HG03354 (cell line): ENCODE measurements at regions not wholly inside any gene's neighbourhood (a gene's known extent, or its start where the extent isn't known, plus 50 kb on each side); places are given as distances from the start of the nearest gene placed in this dataset.
"Not testable (repeated sequence)": the region's sequence is repeated elsewhere in the genome, so short reads cannot be mapped to it uniquely, and the experiment has no call there.

ENCODE experiments used
- ATAC-seq: cut with Tn5 transposase; IDR thresholded peaks from one replicate; pipeline ENCODE4 v1.9.1; 2021; ENCODE audit warnings: mild to moderate bottlenecking; ENCODE audit not compliant: unreplicated experiment, poor library complexity, severe bottlenecking

- ATAC-seq, result no peak
Observed at GRCh38 chr2:2912293-2912692, 465.3 kb downstream of the EIPR1 start.

GRCh38 chr2:2910259-2910658 lies 467.4 kb downstream of the EIPR1 start:
- no peak for ATAC-seq

- ATAC-seq, result no peak
Observed at GRCh38 chr2:2909086-2910035, 468.3 kb downstream of the EIPR1 start.

GRCh38 chr2:2906091-2906490 lies 471.5 kb downstream of the EIPR1 start:
- ATAC-seq, result no peak

GRCh38 chr2:2904721-2905350 lies 472.8 kb downstream of the EIPR1 start:
- no peak for ATAC-seq

GRCh38 chr2:2902547-2903281 lies 474.9 kb downstream of the EIPR1 start:
- ATAC-seq, result no peak

- peak; percentile 85 for ATAC-seq
Observed at GRCh38 chr2:2901384-2902345, 476.0 kb downstream of the EIPR1 start.

- ATAC-seq, result no peak
Observed at GRCh38 chr2:2899826-2900225, 477.8 kb downstream of the EIPR1 start.

GRCh38 chr2:2898744-2899143 lies 478.9 kb downstream of the EIPR1 start:
- ATAC-seq, result peak; percentile 37

- ATAC-seq, result no peak
Observed at GRCh38 chr2:2896643-2897042, 481.0 kb downstream of the EIPR1 start.

- no peak for ATAC-seq
Observed at GRCh38 chr2:2896011-2896410, 481.6 kb downstream of the EIPR1 start.

GRCh38 chr2:2894011-2894410 lies 483.6 kb downstream of the EIPR1 start:
- not testable (repeated sequence) for ATAC-seq

GRCh38 chr2:2892892-2893291 lies 484.7 kb downstream of the EIPR1 start:
- ATAC-seq, result no peak

GRCh38 chr2:2892378-2892777 lies 485.2 kb downstream of the EIPR1 start:
- no peak for ATAC-seq

GRCh38 chr2:2890901-2891300 lies 486.7 kb downstream of the EIPR1 start:
- ATAC-seq, result no peak

GRCh38 chr2:2890246-2890645 lies 487.4 kb downstream of the EIPR1 start:
- ATAC-seq, result no peak

- no peak for ATAC-seq
Observed at GRCh38 chr2:2889646-2890045, 488.0 kb downstream of the EIPR1 start.

GRCh38 chr2:2889141-2889540 lies 488.5 kb downstream of the EIPR1 start:
- no peak for ATAC-seq

- ATAC-seq, result no peak
Observed at GRCh38 chr2:2887772-2888387, 489.7 kb downstream of the EIPR1 start.
